H1 (cell line): ENCODE measurements at regions not wholly inside any gene's neighbourhood (a gene's known extent, or its start where the extent isn't known, plus 50 kb on each side); places are given as distances from the start of the nearest gene placed in this dataset.

ENCODE experiments used
- CTCF ChIP-seq, 3 experiments: IDR thresholded peaks; 1 replicate in 2 of 3; 2 replicates in 1 of 3; pipeline versions ENCODE4 v1.5.1 to v1.6.1; 2011; ENCODE audit warnings: low read length in 3 of 3, mild to moderate bottlenecking in 3 of 3, inconsistent platforms in 2 of 3, low read depth in 1 of 3, moderate library complexity in 1 of 3; ENCODE audit not compliant: insufficient read depth in 1 of 3; ENCODE audit errors: control extremely low read depth in 1 of 3
- E2F6 ChIP-seq: IDR thresholded peaks from 2 replicates; pipeline ENCODE4 v1.6.1; 2012; ENCODE audit warnings: inconsistent platforms
- EZH2 ChIP-seq: fragments of 200-600 bp; sonication (generic); IDR thresholded peaks from 2 replicates; pipeline ENCODE4 v1.7.1; 2012; ENCODE audit warnings: low read depth, mild to moderate bottlenecking, moderate library complexity, low read length, inconsistent platforms; ENCODE audit not compliant: severe bottlenecking
- KDM1A ChIP-seq: fragments of 200-600, 300-600 bp; sonication (generic); IDR thresholded peaks from 2 replicates; pipeline ENCODE4 v1.7.1; 2016; ENCODE audit warnings: mild to moderate bottlenecking, low read length, borderline replicate concordance
- MAX ChIP-seq: IDR thresholded peaks from 2 replicates; pipeline ENCODE4 v1.6.1; 2012; ENCODE audit warnings: inconsistent platforms
- NRF1 ChIP-seq: IDR thresholded peaks from 2 replicates; pipeline ENCODE4 v1.6.1; 2011; ENCODE audit warnings: mild to moderate bottlenecking, low read depth, low read length, improper control_type of control experiment
- POLR2A ChIP-seq, 2 experiments: IDR thresholded peaks; 1 replicate in 1 of 2; 2 replicates in 1 of 2; pipeline ENCODE4 v1.6.1; 2011; ENCODE audit warnings: low read depth in 2 of 2, low read length in 2 of 2, mild to moderate bottlenecking in 2 of 2; ENCODE audit errors: control extremely low read depth in 1 of 2
- RNF2 ChIP-seq: fragments of 200-900, 300-1000 bp; sonication (generic); IDR thresholded peaks from 2 replicates; pipeline ENCODE4 v1.7.1; 2016; ENCODE audit warnings: borderline replicate concordance, low read depth, mild to moderate bottlenecking, antibody characterized with exemption, low read length; ENCODE audit not compliant: poor library complexity, severe bottlenecking; ENCODE audit errors: missing control alignments
- SIN3A ChIP-seq, 2 experiments: IDR thresholded peaks in 1 of 2; conservative IDR thresholded peaks in 1 of 2; 2 replicates each; pipeline ENCODE4 v1.6.1; 2011 to 2012; ENCODE audit warnings: low read length in 2 of 2, improper control_type of control experiment in 1 of 2, low read depth in 1 of 2, mild to moderate bottlenecking in 1 of 2
- TAF1 ChIP-seq: IDR thresholded peaks from 2 replicates; pipeline ENCODE4 v1.6.1; 2011; ENCODE audit warnings: mild to moderate bottlenecking, low read depth, low read length
- TCF12 ChIP-seq: IDR thresholded peaks from 2 replicates; pipeline ENCODE4 v1.6.1; 2011; ENCODE audit warnings: low read depth, mild to moderate bottlenecking, low read length
- YY1 ChIP-seq: IDR thresholded peaks from 2 replicates; pipeline ENCODE4 v1.6.1; 2011; ENCODE audit warnings: low read depth, mild to moderate bottlenecking, low read length

GRCh38 chr13:20340136-20340758 lies 108.1 kb upstream of the GJB6 start:
- TF ChIP-seq CTCF (IDR thresholded peaks at IDR 0.05; ENCODE audit: control extremely low read depth in 1 of 3, insufficient read depth in 1 of 3, low read depth in 1 of 3, low read length in 3 of 3) (no peak), POLR2A (IDR thresholded peaks at IDR 0.05; ENCODE audit: control extremely low read depth in 1 of 2, low read depth in 2 of 2, low read length in 2 of 2) (no peak), NRF1 (no peak), RNF2 (no peak), YY1 (no peak), E2F6 (no peak), MAX (no peak), KDM1A (no peak), EZH2 (no peak), TAF1 (no peak), TCF12 (no peak), SIN3A (conservative IDR thresholded peaks at IDR 0.05 in 1 of 2, IDR thresholded peaks at IDR 0.05 in 1 of 2; ENCODE audit: low read depth in 1 of 2, low read length in 2 of 2) (no peak)
